PC-3 (cell line): ENCODE measurements at regions not wholly inside any gene's neighbourhood (a gene's known extent, or its start where the extent isn't known, plus 50 kb on each side); places are given as distances from the start of the nearest gene placed in this dataset.

Source experiments
- ATAC-seq: fragments of 200-7000 bp; cut with Tn5 transposase; 2 replicates; pipeline ENCODE4 v1.9.1; 2020; ENCODE audit warnings: mild to moderate bottlenecking, moderate library complexity
- BruUV-seq: library from RNA; stranded (reverse); fragments of 400-500 nt; replicated peaks from 2 replicates; lab custom pipeline; 2021; lab: Mats Ljungman, UMichigan
- CTCF ChIA-PET: fragments of 300-600 bp; sonication (Branson Sonifier 250); formaldehyde crosslinking; loops from one replicate; lab custom pipeline; 2022; ENCODE audit warnings: antibody characterized with exemption; lab: Charles Lee
- POLR2A ChIA-PET: fragments of 300-600 bp; sonication (Branson Sonifier 250); formaldehyde crosslinking; loops from one replicate; lab custom pipeline; 2022; ENCODE audit warnings: antibody characterized with exemption; ENCODE audit not compliant: unreplicated experiment; lab: Charles Lee
- DNase-seq: peaks from one replicate; pipeline ENCODE4 v3.0.0-alpha.2; 2015
- H2AFZ ChIP-seq: fragments of 300-600 bp; sonication (generic); 2 replicates; pipeline ENCODE4 v1.6.0; 2016; ENCODE audit warnings: antibody characterized with exemption, low read length
- H3F3A ChIP-seq: fragments of 300-600 bp; sonication (generic); one replicate; pipeline ENCODE4 v1.6.0; 2017; ENCODE audit warnings: antibody characterized with exemption, low read length, control low read depth, mild to moderate bottlenecking; ENCODE audit not compliant: unreplicated experiment
- H3K27ac ChIP-seq: fragments of 300-600 bp; sonication (generic); 2 replicates; pipeline ENCODE4 v1.5.1; 2016; ENCODE audit warnings: mild to moderate bottlenecking, low read length
- H3K27me3 ChIP-seq: fragments of 300-600 bp; sonication (generic); 2 replicates; pipeline ENCODE4 v1.6.1; 2016; ENCODE audit warnings: low read length, mixed read lengths
- H3K36me3 ChIP-seq: fragments of 300-600 bp; sonication (generic); 2 replicates; pipeline ENCODE4 v1.6.1; 2016; ENCODE audit warnings: low read depth, mixed run types, low read length, mixed read lengths
- H3K4me1 ChIP-seq: fragments of 300-600 bp; sonication (generic); 2 replicates; pipeline ENCODE4 v1.5.1; 2016; ENCODE audit warnings: low read length; ENCODE audit not compliant: insufficient read depth
- H3K4me2 ChIP-seq: fragments of 300-600 bp; sonication (generic); 2 replicates; pipeline ENCODE4 v1.6.0; 2016; ENCODE audit warnings: low read length
- H3K4me3 ChIP-seq: fragments of 300-600 bp; sonication (generic); 2 replicates; pipeline ENCODE4 v1.5.1; 2016; ENCODE audit warnings: mild to moderate bottlenecking, low read length, mixed read lengths
- H3K79me2 ChIP-seq: fragments of 300-600 bp; sonication (generic); 2 replicates; pipeline ENCODE4 v1.6.1; 2017; ENCODE audit warnings: low read length, mixed read lengths
- H3K9ac ChIP-seq: fragments of 300-600 bp; sonication (generic); 2 replicates; pipeline ENCODE4 v1.6.0; 2016; ENCODE audit warnings: mild to moderate bottlenecking, low read length
- H3K9me2 ChIP-seq: fragments of 300-600 bp; sonication (generic); replicated peaks from 2 replicates; pipeline ENCODE4 v1.6.1; 2016; ENCODE audit warnings: mixed run types, low read length, mixed read lengths
- H3K9me3 ChIP-seq: fragments of 300-600 bp; sonication (generic); 2 replicates; pipeline ENCODE4 v1.6.1; 2016; ENCODE audit warnings: low read length, mixed read lengths
- H4K20me1 ChIP-seq: fragments of 300-600 bp; sonication (generic); 2 replicates; pipeline ENCODE4 v1.6.1; 2016; ENCODE audit warnings: low read length, mixed read lengths
- EZH2 ChIP-seq: fragments of 300-600 bp; sonication (generic); IDR thresholded peaks from one replicate; pipeline ENCODE4 v1.6.1; 2017; ENCODE audit warnings: antibody characterized with exemption, mild to moderate bottlenecking, low read length; ENCODE audit not compliant: unreplicated experiment
- EZH2phosphoT487 ChIP-seq: fragments of 300-600 bp; sonication (generic); IDR thresholded peaks from 2 replicates; pipeline ENCODE4 v1.6.1; 2018; ENCODE audit warnings: mild to moderate bottlenecking, antibody characterized with exemption, low read length, borderline replicate concordance
- intact Hi-C: fragments of 100-400 bp; cut with micrococcal nuclease; formaldehyde crosslinking; loops from 2 replicates; pipeline ENCODE4 v1.9.0; 2023
- TF ChIP-seq, protein P1 (sequence below): fragments of 300-600 bp; sonication (generic); conservative IDR thresholded peaks from 2 replicates; pipeline ENCODE4 v1.5.1; 2017; ENCODE audit warnings: antibody characterized with exemption, low read depth, mild to moderate bottlenecking, low read length

DNA sequence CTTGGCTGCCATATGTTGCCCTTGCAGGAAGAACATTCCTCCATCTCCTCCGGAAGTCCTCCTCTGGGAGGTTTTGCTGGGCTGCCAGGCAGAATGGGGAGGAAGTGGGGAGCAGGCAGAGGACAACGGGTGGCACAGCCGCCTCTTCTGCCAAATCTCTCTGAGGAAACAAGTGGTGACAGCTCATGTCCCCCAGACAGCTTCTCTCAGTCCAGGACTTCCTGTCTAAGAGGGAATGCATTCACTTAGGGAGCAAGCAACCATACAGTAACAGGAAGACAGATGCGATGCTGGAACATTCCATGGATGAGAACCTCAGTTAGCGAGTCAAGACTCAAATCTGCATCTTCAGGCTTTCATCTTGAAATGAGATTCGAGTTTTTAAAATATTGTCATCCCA lies 701.0 kb downstream of the SEMA5A start:
- DNase-seq, result no peak
- H3K36me3 ChIP-seq, result no peaks in the 10 kb centered on the region
- H3K4me3 ChIP-seq, result no peak overlapping the region
- H3K4me2 ChIP-seq, result peak overlapping the region; percentile 2; the same call in 1 of the 2 replicates
- H3K4me1 ChIP-seq, result peaks cover 32% of the 10 kb centered on the region
- intact Hi-C loops, result no loop called here
- no TSS peak for BruUV-seq
- H3K9me2 ChIP-seq, result no peaks in the 10 kb centered on the region
- CTCF ChIA-PET, result no interaction called here
- H3F3A ChIP-seq, result no peaks in the 10 kb centered on the region
- H3K79me2 ChIP-seq, result no peaks in the 10 kb centered on the region
- H3K9me3 ChIP-seq, result no peaks in the 10 kb centered on the region
- TF ChIP-seq, protein P1, sequence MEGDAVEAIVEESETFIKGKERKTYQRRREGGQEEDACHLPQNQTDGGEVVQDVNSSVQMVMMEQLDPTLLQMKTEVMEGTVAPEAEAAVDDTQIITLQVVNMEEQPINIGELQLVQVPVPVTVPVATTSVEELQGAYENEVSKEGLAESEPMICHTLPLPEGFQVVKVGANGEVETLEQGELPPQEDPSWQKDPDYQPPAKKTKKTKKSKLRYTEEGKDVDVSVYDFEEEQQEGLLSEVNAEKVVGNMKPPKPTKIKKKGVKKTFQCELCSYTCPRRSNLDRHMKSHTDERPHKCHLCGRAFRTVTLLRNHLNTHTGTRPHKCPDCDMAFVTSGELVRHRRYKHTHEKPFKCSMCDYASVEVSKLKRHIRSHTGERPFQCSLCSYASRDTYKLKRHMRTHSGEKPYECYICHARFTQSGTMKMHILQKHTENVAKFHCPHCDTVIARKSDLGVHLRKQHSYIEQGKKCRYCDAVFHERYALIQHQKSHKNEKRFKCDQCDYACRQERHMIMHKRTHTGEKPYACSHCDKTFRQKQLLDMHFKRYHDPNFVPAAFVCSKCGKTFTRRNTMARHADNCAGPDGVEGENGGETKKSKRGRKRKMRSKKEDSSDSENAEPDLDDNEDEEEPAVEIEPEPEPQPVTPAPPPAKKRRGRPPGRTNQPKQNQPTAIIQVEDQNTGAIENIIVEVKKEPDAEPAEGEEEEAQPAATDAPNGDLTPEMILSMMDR, result no peak
- TF ChIP-seq EZH2phosphoT487 (no peak), EZH2 (no peak)
- no peak for ATAC-seq
- H2AFZ ChIP-seq, result no peak overlapping the region
- no peaks in the 10 kb centered on the region for H3K27me3 ChIP-seq
- H4K20me1 ChIP-seq, result no peaks in the 10 kb centered on the region
- POLR2A ChIA-PET, result no interaction called here
- peak overlapping the region; percentile 1 for H3K27ac ChIP-seq
- no peak overlapping the region for H3K9ac ChIP-seq

GRCh38 chr5:8845296-8845695 lies 700.6 kb downstream of the SEMA5A start:
- DNase-seq (peak; percentile 87), ATAC-seq (peak; percentile 76)
- Histone ChIP-seq H3K36me3 (no peaks in the 10 kb centered on the region), H3K4me2 (peak overlapping the region; percentile 2; the same call in 1 of the 2 replicates), H3K4me1 (peaks cover 33% of the 10 kb centered on the region), H2AFZ (no peak overlapping the region; the same call in 1 of the 2 replicates), H3K9me3 (no peaks in the 10 kb centered on the region), H3K9me2 (no peaks in the 10 kb centered on the region), H3K27ac (peak overlapping the region; percentile 6), H4K20me1 (no peaks in the 10 kb centered on the region), H3F3A (no peaks in the 10 kb centered on the region), H3K4me3 (no peak overlapping the region), H3K79me2 (no peaks in the 10 kb centered on the region), H3K27me3 (no peaks in the 10 kb centered on the region), H3K9ac (no peak overlapping the region)
- ChIA-PET POLR2A (no interaction called here), CTCF (no interaction called here)
- TF ChIP-seq EZH2, result no peak
- TF ChIP-seq, protein P1, result no peak
- no peak for TF ChIP-seq EZH2phosphoT487
- BruUV-seq, result no TSS peak
- intact Hi-C loops, result no loop called here

- Histone ChIP-seq H3K9ac (peak overlapping the region; percentile 11; the same call in 1 of the 2 replicates), H3F3A (no peaks in the 10 kb centered on the region), H3K9me2 (no peaks in the 10 kb centered on the region), H3K4me1 (peaks cover 33% of the 10 kb centered on the region), H4K20me1 (no peaks in the 10 kb centered on the region), H3K79me2 (no peaks in the 10 kb centered on the region), H3K4me3 (no peak overlapping the region), H2AFZ (no peak overlapping the region), H3K4me2 (no peak overlapping the region), H3K36me3 (no peaks in the 10 kb centered on the region), H3K9me3 (no peaks in the 10 kb centered on the region), H3K27ac (peak overlapping the region; percentile 46), H3K27me3 (no peaks in the 10 kb centered on the region)
- intact Hi-C loops, result no loop called here
- ATAC-seq (no peak), DNase-seq (no peak)
- ChIA-PET CTCF (no interaction called here), POLR2A (no interaction called here)
- BruUV-seq, result TSS peak; percentile 90
- TF ChIP-seq EZH2phosphoT487 (no peak), EZH2 (no peak)
- TF ChIP-seq, protein P1, result no peak
These were observed 697.5 kb downstream of the SEMA5A start for GRCh38 chr5:8848366-8848765.
